H9 (cell line): ENCODE measurements at regions not wholly inside any gene's neighbourhood (a gene's known extent, or its start where the extent isn't known, plus 50 kb on each side); places are given as distances from the start of the nearest gene placed in this dataset.

Source experiments
- DNase-seq: peaks from one replicate; pipeline ENCODE4 v3.0.0-alpha.2; 2017
- H2AFZ ChIP-seq: one replicate; pipeline ENCODE4 v1.6.1; 2013; ENCODE audit warnings: mild to moderate bottlenecking, low read length, control low read depth, moderate library complexity
- H2AK5ac ChIP-seq: 2 replicates; pipeline ENCODE4 v1.6.1; 2013; ENCODE audit warnings: low read length, control low read depth, mixed read lengths; ENCODE audit not compliant: insufficient read length
- H2BK120ac ChIP-seq: one replicate; pipeline ENCODE4 v1.6.1; 2013; ENCODE audit warnings: low read depth, mild to moderate bottlenecking, low read length, control low read depth, inconsistent platforms; ENCODE audit not compliant: poor library complexity, severe bottlenecking
- H2BK12ac ChIP-seq: 2 replicates; pipeline ENCODE4 v1.6.1; 2013; ENCODE audit warnings: low read length, control low read depth, mixed read lengths, low read depth; ENCODE audit not compliant: insufficient read length
- H2BK15ac ChIP-seq: 2 replicates; pipeline ENCODE4 v1.6.1; 2013; ENCODE audit warnings: low read depth, low read length, control low read depth
- H2BK20ac ChIP-seq: one replicate; pipeline ENCODE4 v1.6.1; 2013; ENCODE audit warnings: low read depth, mild to moderate bottlenecking, low read length, control low read depth, inconsistent platforms; ENCODE audit not compliant: poor library complexity, severe bottlenecking
- H2BK5ac ChIP-seq: 2 replicates; pipeline ENCODE4 v1.6.1; 2013; ENCODE audit warnings: low read length, control low read depth, mixed read lengths; ENCODE audit not compliant: insufficient read length
- H3K14ac ChIP-seq: 2 replicates; pipeline ENCODE4 v1.6.1; 2013; ENCODE audit warnings: low read length, control low read depth; ENCODE audit not compliant: insufficient read depth
- H3K18ac ChIP-seq: 2 replicates; pipeline ENCODE4 v1.6.1; 2013; ENCODE audit warnings: low read depth, mild to moderate bottlenecking, mixed read lengths, low read length, control low read depth; ENCODE audit not compliant: insufficient read length
- H3K23ac ChIP-seq: 2 replicates; pipeline ENCODE4 v1.6.1; 2013; ENCODE audit warnings: low read length, control low read depth, mixed read lengths, low read depth; ENCODE audit not compliant: insufficient read length
- H3K23me2 ChIP-seq: 2 replicates; pipeline ENCODE4 v1.6.1; 2013; ENCODE audit warnings: low read depth, mild to moderate bottlenecking, mixed read lengths, low read length, control low read depth; ENCODE audit not compliant: insufficient read length, poor library complexity, severe bottlenecking
- H3K27ac ChIP-seq: 2 replicates; pipeline ENCODE4 v1.5.1; 2013; ENCODE audit warnings: low read length, control low read depth, mixed read lengths, low read depth; ENCODE audit not compliant: insufficient read length
- H3K27me3 ChIP-seq: 2 replicates; pipeline ENCODE4 v1.6.1; 2013; ENCODE audit warnings: low read length, control low read depth, inconsistent platforms; ENCODE audit not compliant: insufficient read depth
- H3K4ac ChIP-seq: 2 replicates; pipeline ENCODE4 v1.6.1; 2013; ENCODE audit warnings: low read depth, mild to moderate bottlenecking, control low read depth, inconsistent platforms, low read length, moderate library complexity
- H3K4me1 ChIP-seq: 2 replicates; pipeline ENCODE4 v1.6.1; 2013; ENCODE audit warnings: low read length, control low read depth, inconsistent platforms; ENCODE audit not compliant: insufficient read depth
- H3K4me2 ChIP-seq: 2 replicates; pipeline ENCODE4 v1.6.1; 2013; ENCODE audit warnings: low read length, control low read depth, mixed read lengths; ENCODE audit not compliant: insufficient read length, insufficient read depth
- H3K56ac ChIP-seq: 2 replicates; pipeline ENCODE4 v1.6.1; 2013; ENCODE audit warnings: low read depth, mild to moderate bottlenecking, mixed read lengths, low read length, control low read depth; ENCODE audit not compliant: insufficient read length
- H3K79me1 ChIP-seq: 2 replicates; pipeline ENCODE4 v1.6.1; 2013; ENCODE audit warnings: low read depth, mild to moderate bottlenecking, moderate library complexity, low read length, control low read depth, inconsistent platforms; ENCODE audit not compliant: insufficient read depth, poor library complexity, severe bottlenecking
- H3K79me2 ChIP-seq: 2 replicates; pipeline ENCODE4 v1.6.1; 2013; ENCODE audit warnings: low read length, control low read depth, inconsistent platforms; ENCODE audit not compliant: insufficient read depth
- H3K9ac ChIP-seq: 2 replicates; pipeline ENCODE4 v1.6.1; 2013; ENCODE audit warnings: low read length, control low read depth, mixed read lengths; ENCODE audit not compliant: insufficient read length; ENCODE audit errors: extremely low read depth
- H3K9me3 ChIP-seq: one replicate; pipeline ENCODE4 v1.6.1; 2013; ENCODE audit warnings: low read depth, low read length, inconsistent platforms; ENCODE audit not compliant: control insufficient read depth
- H3T11ph ChIP-seq: one replicate; pipeline ENCODE4 v1.6.1; 2013; ENCODE audit warnings: mild to moderate bottlenecking, low read length, control low read depth, inconsistent platforms
- H4K20me1 ChIP-seq: one replicate; pipeline ENCODE4 v1.6.1; 2013; ENCODE audit not compliant: control insufficient read depth, insufficient read length, insufficient read depth
- H4K5ac ChIP-seq: 2 replicates; pipeline ENCODE4 v1.6.1; 2013; ENCODE audit warnings: low read depth, mild to moderate bottlenecking, mixed read lengths, low read length, control low read depth; ENCODE audit not compliant: insufficient read length
- H4K8ac ChIP-seq: replicated peaks from 2 replicates; pipeline ENCODE4 v1.6.1; 2013; ENCODE audit warnings: low read length, control low read depth, mixed read lengths, low read depth; ENCODE audit not compliant: insufficient read length
- H4K91ac ChIP-seq: 2 replicates; pipeline ENCODE4 v1.6.1; 2013; ENCODE audit warnings: low read depth, mild to moderate bottlenecking, moderate library complexity, mixed read lengths, low read length, control low read depth; ENCODE audit not compliant: insufficient read length
- H3K27ac Mint-ChIP-seq, 3 experiments: 2 replicates in 2 of 3; 3 replicates in 1 of 3; pipeline ENCODE4 v1.8.0; 2020 to 2021; ENCODE audit warnings: mixed read lengths in 3 of 3, mild to moderate bottlenecking in 1 of 3, moderate library complexity in 1 of 3
- H3K27me3 Mint-ChIP-seq: 2 replicates; pipeline ENCODE4 v1.8.0; 2021; ENCODE audit warnings: low read depth, mild to moderate bottlenecking, moderate library complexity, mixed read lengths
- H3K36me3 Mint-ChIP-seq, 3 experiments: 2 replicates in 2 of 3; 3 replicates in 1 of 3; pipeline ENCODE4 v1.8.0; 2020 to 2021; ENCODE audit warnings: low read depth in 3 of 3, mixed read lengths in 3 of 3; ENCODE audit not compliant: insufficient read depth in 1 of 3
- H3K4me1 Mint-ChIP-seq, 2 experiments: 2 replicates each; pipeline ENCODE4 v1.8.0; 2020; ENCODE audit warnings: mixed read lengths in 2 of 2
- H3K4me3 Mint-ChIP-seq, 2 experiments: 2 replicates in 1 of 2; 3 replicates in 1 of 2; pipeline ENCODE4 v1.8.0; 2020 to 2021; ENCODE audit warnings: mild to moderate bottlenecking in 2 of 2, mixed read lengths in 2 of 2, moderate library complexity in 1 of 2
- H3K9me3 Mint-ChIP-seq, 2 experiments: 2 replicates in 1 of 2; 3 replicates in 1 of 2; pipeline ENCODE4 v1.8.0; 2020; ENCODE audit warnings: mild to moderate bottlenecking in 2 of 2, mixed read lengths in 2 of 2, moderate library complexity in 1 of 2
- WGBS: extraction: QIAGEN DNeasy Blood & Tissue Kit; methylation state at CpG from one replicate; pipeline ENCODE4 v1.1.7; 2013; ENCODE audit warnings: missing lambda C conversion rate, low lambda C conversion rate, mixed read lengths; ENCODE audit not compliant: insufficient read length; ENCODE audit errors: extremely low coverage; 5-methylcytosine and 5-hydroxymethylcytosine counted together
- TF ChIP-seq, protein P1 (sequence below): fragments of 200-600 bp; sonication (generic); conservative IDR thresholded peaks from 3 replicates; pipeline ENCODE4 v1.8.0; 2021; ENCODE audit warnings: antibody characterized with exemption, mild to moderate bottlenecking

DNA sequence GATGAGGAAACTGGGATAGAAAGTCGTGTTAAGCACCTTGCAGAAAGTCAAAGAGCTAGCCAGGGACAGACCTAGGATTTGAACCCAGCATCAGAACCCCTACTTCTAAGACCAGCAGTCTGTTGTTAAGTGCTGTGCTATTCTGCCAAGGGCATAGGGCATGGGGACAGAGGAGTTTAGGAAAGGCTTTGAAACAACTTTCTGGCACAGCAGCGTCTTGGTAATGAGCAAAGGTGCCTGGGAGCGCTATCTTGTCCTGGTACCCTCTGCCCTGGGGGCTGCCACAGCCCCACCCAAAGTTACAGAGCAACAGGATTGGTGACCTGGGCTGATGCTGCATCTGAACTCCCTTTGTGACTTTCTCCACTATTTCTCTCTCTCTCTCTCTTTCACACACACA lies 1108.1 kb downstream of the BCL11B start:
- Histone ChIP-seq H3K79me1 (no peaks in the 10 kb centered on the region), H3K56ac (no peak overlapping the region), H3K14ac (no peak overlapping the region), H3K18ac (no peak overlapping the region), H4K20me1 (no peaks in the 10 kb centered on the region), H3K23ac (no peak overlapping the region), H3K9ac (no peak overlapping the region), H3K27me3 (no peaks in the 10 kb centered on the region), H2BK12ac (no peak overlapping the region), H2BK5ac (no peak overlapping the region), H2AK5ac (no peak overlapping the region), H2BK20ac (no peak overlapping the region), H4K91ac (no peak overlapping the region), H3K79me2 (no peaks in the 10 kb centered on the region), H2AFZ (no peak overlapping the region), H3T11ph (no peak overlapping the region), H4K5ac (no peak overlapping the region), H3K9me3 (no peaks in the 10 kb centered on the region), H3K27ac (no peak overlapping the region), H4K8ac (no peak overlapping the region), H3K4me2 (no peak overlapping the region), H2BK120ac (no peak overlapping the region), H3K23me2 (no peaks in the 10 kb centered on the region), H3K4me1 (no peaks in the 10 kb centered on the region; the same call in 1 of the 2 replicates), H3K4ac (no peak overlapping the region), H2BK15ac (no peak overlapping the region)
- WGBS, result no CpG with 5 or more reads among the region's 3 CpGs
- Mint-ChIP-seq H3K27me3 (peaks cover 4% of the 10 kb centered on the region; the same call in 1 of the 2 replicates), H3K36me3 (no peaks in the 10 kb centered on the region), H3K4me1 (peaks cover 12 to 17% of the 10 kb centered on the region in 2 experiments), H3K4me3 (no peak overlapping the region), H3K9me3 (no peaks in the 10 kb centered on the region), H3K27ac (no peak overlapping the region)
- DNase-seq, result no peak
- TF ChIP-seq, protein P1, sequence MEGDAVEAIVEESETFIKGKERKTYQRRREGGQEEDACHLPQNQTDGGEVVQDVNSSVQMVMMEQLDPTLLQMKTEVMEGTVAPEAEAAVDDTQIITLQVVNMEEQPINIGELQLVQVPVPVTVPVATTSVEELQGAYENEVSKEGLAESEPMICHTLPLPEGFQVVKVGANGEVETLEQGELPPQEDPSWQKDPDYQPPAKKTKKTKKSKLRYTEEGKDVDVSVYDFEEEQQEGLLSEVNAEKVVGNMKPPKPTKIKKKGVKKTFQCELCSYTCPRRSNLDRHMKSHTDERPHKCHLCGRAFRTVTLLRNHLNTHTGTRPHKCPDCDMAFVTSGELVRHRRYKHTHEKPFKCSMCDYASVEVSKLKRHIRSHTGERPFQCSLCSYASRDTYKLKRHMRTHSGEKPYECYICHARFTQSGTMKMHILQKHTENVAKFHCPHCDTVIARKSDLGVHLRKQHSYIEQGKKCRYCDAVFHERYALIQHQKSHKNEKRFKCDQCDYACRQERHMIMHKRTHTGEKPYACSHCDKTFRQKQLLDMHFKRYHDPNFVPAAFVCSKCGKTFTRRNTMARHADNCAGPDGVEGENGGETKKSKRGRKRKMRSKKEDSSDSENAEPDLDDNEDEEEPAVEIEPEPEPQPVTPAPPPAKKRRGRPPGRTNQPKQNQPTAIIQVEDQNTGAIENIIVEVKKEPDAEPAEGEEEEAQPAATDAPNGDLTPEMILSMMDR, result no peak
